ENCODE measurements at regions not wholly inside any gene's neighbourhood (a gene's known extent, or its start where the extent isn't known, plus 50 kb on each side); places are given as distances from the start of the nearest gene placed in this dataset.
"Not testable (repeated sequence)": the region's sequence is repeated elsewhere in the genome, so short reads cannot be mapped to it uniquely, and the experiment has no call there.

- DNase-seq (ENCODE audit: low read depth in 2 of 2, low spot score in 1 of 2): no peak
Measured at GRCh38 chr5:174505621-174506020, 218.8 kb upstream of the MSX2 start.

- DNase-seq (ENCODE audit: low read depth in 2 of 2, low spot score in 1 of 2): not testable (repeated sequence)
Measured at GRCh38 chr5:174510782-174511453, 213.5 kb upstream of the MSX2 start.

GRCh38 chr5:174511714-174512253 lies 212.6 kb upstream of the MSX2 start:
- DNase-seq (ENCODE audit: low read depth in 2 of 2, low spot score in 1 of 2): no peak

- no peak for DNase-seq (ENCODE audit: low read depth in 2 of 2, low spot score in 1 of 2)
Measured at GRCh38 chr5:174514325-174514724, 210.1 kb upstream of the MSX2 start.

- no peak for DNase-seq (ENCODE audit: low read depth in 2 of 2, low spot score in 1 of 2)
Measured at GRCh38 chr5:174514983-174515394, 209.4 kb upstream of the MSX2 start.

- DNase-seq (ENCODE audit: low read depth in 2 of 2, low spot score in 1 of 2): no peak
Measured at GRCh38 chr5:174516741-174517140, 207.6 kb upstream of the MSX2 start.

- DNase-seq (ENCODE audit: low read depth in 2 of 2, low spot score in 1 of 2): no peak
Measured at GRCh38 chr5:174518512-174518911, 205.9 kb upstream of the MSX2 start.

GRCh38 chr5:174520420-174521396 lies 203.7 kb upstream of the MSX2 start:
- DNase-seq (ENCODE audit: low read depth in 2 of 2, low spot score in 1 of 2): no peak

- no peak for DNase-seq (ENCODE audit: low read depth in 2 of 2, low spot score in 1 of 2)
Measured at GRCh38 chr5:174521449-174521848, 202.9 kb upstream of the MSX2 start.

GRCh38 chr5:174522480-174523260 lies 201.7 kb upstream of the MSX2 start:
- DNase-seq (ENCODE audit: low read depth in 2 of 2, low spot score in 1 of 2): no peak

GRCh38 chr5:174523311-174524071 lies 200.9 kb upstream of the MSX2 start:
- no peak for DNase-seq (ENCODE audit: low read depth in 2 of 2, low spot score in 1 of 2)

- DNase-seq (ENCODE audit: low read depth in 2 of 2, low spot score in 1 of 2): no peak
Measured at GRCh38 chr5:174524351-174524750, 200.0 kb upstream of the MSX2 start.

GRCh38 chr5:174526177-174526576 lies 198.2 kb upstream of the MSX2 start:
- DNase-seq (ENCODE audit: low read depth in 2 of 2, low spot score in 1 of 2): no peak

GRCh38 chr5:174527916-174528540 lies 196.4 kb upstream of the MSX2 start:
- no peak for DNase-seq (ENCODE audit: low read depth in 2 of 2, low spot score in 1 of 2)

GRCh38 chr5:174528821-174529544 lies 195.4 kb upstream of the MSX2 start:
- DNase-seq (ENCODE audit: low read depth in 2 of 2, low spot score in 1 of 2): no peak

GRCh38 chr5:174529925-174530681 lies 194.3 kb upstream of the MSX2 start:
- no peak for DNase-seq (ENCODE audit: low read depth in 2 of 2, low spot score in 1 of 2)

GRCh38 chr5:174531782-174532191 lies 192.6 kb upstream of the MSX2 start:
- DNase-seq (ENCODE audit: low read depth in 2 of 2, low spot score in 1 of 2): no peak

Measured in stimulated activated CD8-positive, alpha-beta memory T cell treated with anti-CD3 and anti-CD28 coated beads, Interleukin-4, amount 100 ng/mL, for 1 hour (primary cell).